DMS 273 (cell line): ENCODE measurements at regions not wholly inside any gene's neighbourhood (a gene's known extent, or its start where the extent isn't known, plus 50 kb on each side); places are given as distances from the start of the nearest gene placed in this dataset.
"Not testable (repeated sequence)": the region's sequence is repeated elsewhere in the genome, so short reads cannot be mapped to it uniquely, and the experiment has no call there.

Experiments
- DNase-seq: peaks from one replicate; lab custom pipeline; 2025; ENCODE audit not compliant: unreplicated experiment; lab: John Stamatoyannopoulos, UW

GRCh38 chr3:159748425-159748824, 240.2 kb upstream of the IL12A start:
- DNase-seq = no peak

GRCh38 chr3:159749406-159749805, 239.2 kb upstream of the IL12A start:
- no peak for DNase-seq

GRCh38 chr3:159751146-159751545, 237.5 kb upstream of the IL12A start:
- no peak for DNase-seq

- no peak for DNase-seq
Observed at GRCh38 chr3:159751752-159752151, 236.9 kb upstream of the IL12A start.

GRCh38 chr3:159756279-159757207, 232.1 kb upstream of the IL12A start:
- DNase-seq = not testable (repeated sequence)

GRCh38 chr3:159757341-159758060, 231.1 kb upstream of the IL12A start:
- no peak for DNase-seq

- DNase-seq = peak; percentile 88
Observed at GRCh38 chr3:159760046-159760445, 228.6 kb upstream of the IL12A start.

GRCh38 chr3:159761369-159761768, 227.3 kb upstream of the IL12A start:
- peak; percentile 90 for DNase-seq

GRCh38 chr3:159761848-159762635, 226.6 kb upstream of the IL12A start:
- DNase-seq = peak; percentile 73

GRCh38 chr3:159763011-159763601, 225.5 kb upstream of the IL12A start:
- peak; percentile 85 for DNase-seq

GRCh38 chr3:159763602-159764489, 224.8 kb upstream of the IL12A start:
- peak; percentile 99 for DNase-seq

- peak; percentile 71 for DNase-seq
Observed at GRCh38 chr3:159764490-159765029, 224.1 kb upstream of the IL12A start.

- DNase-seq = peak; percentile 94
Observed at GRCh38 chr3:159765030-159765859, 223.4 kb upstream of the IL12A start.

GRCh38 chr3:159765860-159766294, 222.8 kb upstream of the IL12A start:
- peak; percentile 91 for DNase-seq

GRCh38 chr3:159766563-159767185, 222.0 kb upstream of the IL12A start:
- DNase-seq = peak; percentile 83

GRCh38 chr3:159770998-159771397, 217.6 kb upstream of the IL12A start:
- DNase-seq = no peak

GRCh38 chr3:159771865-159772611, 216.6 kb upstream of the IL12A start:
- DNase-seq = no peak
